K562 (cell line): ENCODE measurements at regions not wholly inside any gene's neighbourhood (a gene's known extent, or its start where the extent isn't known, plus 50 kb on each side); places are given as distances from the start of the nearest gene placed in this dataset.

Experiments
- ATAC-seq: fragments of 200-7000 bp; cut with Tn5 transposase; 3 replicates; pipeline ENCODE4 v1.9.1; 2020; ENCODE audit warnings: moderate library complexity
- BruUV-seq: library from RNA; stranded (reverse); fragments of 400-500 nt; replicated peaks from 2 replicates; lab custom pipeline; 2021; lab: Mats Ljungman, UMichigan
- CTCF ChIA-PET: fragments of 300-600 bp; formaldehyde crosslinking; extraction: SDS; loops from one replicate; lab custom pipeline; 2021; ENCODE audit warnings: low intra/inter-chr PET ratio; lab: Yijun Ruan, JAX
- POLR2A ChIA-PET: fragments of 300-600, 350-650 bp; sonication (Branson Sonifier 250); formaldehyde crosslinking; extraction: SDS; loops from one replicate; lab custom pipeline; 2021; ENCODE audit warnings: antibody characterized with exemption, inconsistent platforms; lab: Yijun Ruan, JAX
- DNase-seq, 4 experiments: peaks; one replicate each; pipeline versions ENCODE4 v3.0.0 to v3.0.0-alpha.2; 2011 to 2018; ENCODE audit warnings: low spot score in 3 of 4, mixed read lengths in 3 of 4; ENCODE audit errors: extremely low read depth in 1 of 4
- FAIRE-seq: peaks from 2 replicates; lab custom pipeline; 2011; peaks lifted over from hg19 to GRCh38; lab: Jason Lieb, UNC
- H2AFZ ChIP-seq: 2 replicates; pipeline ENCODE4 v1.6.0; 2011; ENCODE audit warnings: low read depth, low read length, control low read depth, inconsistent platforms
- H3K27ac ChIP-seq: fragments of 200-600 bp; 3 replicates; pipeline ENCODE4 v1.8.0; 2011; ENCODE audit warnings: low read depth, mild to moderate bottlenecking, control low read depth, inconsistent platforms, low read length, moderate library complexity, mixed read lengths; ENCODE audit errors: extremely low read depth
- H3K27me3 ChIP-seq, 2 experiments: fragments of 300-600 bp in 1 of 2; 2 replicates in 1 of 2; 3 replicates in 1 of 2; pipeline versions ENCODE4 v1.6.0 to v1.8.0; 2011; ENCODE audit warnings: inconsistent platforms in 2 of 2, low read length in 2 of 2, mild to moderate bottlenecking in 1 of 2, mixed read lengths in 1 of 2, moderate library complexity in 1 of 2; ENCODE audit not compliant: control insufficient read depth in 2 of 2, insufficient read depth in 2 of 2
- H3K36me3 ChIP-seq: fragments of 300-600 bp; 3 replicates; pipeline ENCODE4 v1.8.0; 2011; ENCODE audit warnings: mild to moderate bottlenecking, low read length, inconsistent platforms; ENCODE audit not compliant: control insufficient read depth, insufficient read depth
- H3K4me1 ChIP-seq, 2 experiments: fragments of 200-600 bp in 1 of 2; replicated peaks in 1 of 2; 2 replicates in 1 of 2; 3 replicates in 1 of 2; pipeline versions ENCODE4 v1.5.1 to v1.8.0; 2011; ENCODE audit warnings: inconsistent platforms in 2 of 2, low read length in 2 of 2, mild to moderate bottlenecking in 1 of 2, mixed read lengths in 1 of 2, moderate library complexity in 1 of 2; ENCODE audit not compliant: control insufficient read depth in 2 of 2, insufficient read depth in 2 of 2
- H3K4me2 ChIP-seq: 2 replicates; pipeline ENCODE4 v1.6.1; 2011; ENCODE audit warnings: low read length, control low read depth, inconsistent platforms, mixed read lengths; ENCODE audit not compliant: insufficient read depth
- H3K4me3 ChIP-seq: fragments of 200-600 bp; sonication (generic), shearing (Covaris generic); 2 replicates; pipeline ENCODE4 v1.5.1; 2016; ENCODE audit warnings: control low read depth, inconsistent platforms
- H3K79me2 ChIP-seq: fragments of 200-600 bp; 3 replicates; pipeline ENCODE4 v1.8.0; 2011; ENCODE audit warnings: low read length, inconsistent platforms; ENCODE audit not compliant: control insufficient read depth, insufficient read depth
- H3K9ac ChIP-seq, 2 experiments: 2 replicates each; pipeline versions ENCODE4 v1.6.0 to v1.6.1; 2011; ENCODE audit warnings: low read depth in 2 of 2, low read length in 2 of 2, control low read depth in 1 of 2, inconsistent platforms in 1 of 2, mild to moderate bottlenecking in 1 of 2, mixed read lengths in 1 of 2; ENCODE audit not compliant: insufficient read depth in 1 of 2
- H3K9me1 ChIP-seq: one replicate; pipeline ENCODE4 v1.6.0; 2011; ENCODE audit warnings: inconsistent platforms, mild to moderate bottlenecking, low read length, moderate library complexity; ENCODE audit not compliant: control insufficient read depth, insufficient read depth
- H3K9me3 ChIP-seq: replicated peaks from 2 replicates; pipeline ENCODE4 v1.5.1; 2011; ENCODE audit warnings: low read depth, low read length, inconsistent platforms; ENCODE audit not compliant: control insufficient read depth, insufficient read depth
- H4K20me1 ChIP-seq: replicated peaks from 2 replicates; pipeline ENCODE4 v1.6.1; 2011; ENCODE audit warnings: low read length, inconsistent platforms, mixed read lengths; ENCODE audit not compliant: control insufficient read depth, insufficient read depth
- ATF1 ChIP-seq, 2 experiments: fragments of 450-650 bp in 1 of 2; IDR thresholded peaks; 2 replicates each; pipeline ENCODE4 v1.6.1; 2016; ENCODE audit warnings: missing compliant biosample characterization in 1 of 2, missing genetic modification characterization in 1 of 2
- EGR1 ChIP-seq: fragments of 450-650 bp; conservative IDR thresholded peaks from 2 replicates; pipeline ENCODE4 v1.6.1; 2017; ENCODE audit warnings: mild to moderate bottlenecking
- FOSL1 ChIP-seq: fragments of 200-800 bp; sonication (Bioruptor generic); conservative IDR thresholded peaks from 2 replicates; pipeline ENCODE4 v1.6.1; 2016; ENCODE audit warnings: missing genetic modification characterization, missing compliant biosample characterization
- NR1H2 ChIP-seq: sonication (generic); formaldehyde crosslinking; IDR thresholded peaks from 2 replicates; pipeline ENCODE4 v1.4.0; 2020; ENCODE audit warnings: mild to moderate bottlenecking, missing genetic modification reagents
- SMAD4 ChIP-seq: fragments of 250-450 bp; sonication (Bioruptor Pico); conservative IDR thresholded peaks from 2 replicates; pipeline ENCODE4 v1.8.0; 2021; ENCODE audit warnings: inconsistent platforms, mild to moderate bottlenecking, moderate library complexity
- TEAD1 ChIP-seq, 2 experiments: fragments of 450-650 bp in 1 of 2; sonication (generic) in 1 of 2; formaldehyde crosslinking; IDR thresholded peaks; 2 replicates each; pipeline versions ENCODE4 v1.4.0 to v1.8.0; 2020 to 2022; ENCODE audit warnings: mild to moderate bottlenecking in 2 of 2, missing genetic modification reagents in 1 of 2
- TEAD4 ChIP-seq, 2 experiments: sonication (generic) in 1 of 2; formaldehyde crosslinking in 1 of 2; IDR thresholded peaks; 2 replicates each; pipeline versions ENCODE4 v1.6.1 to v1.8.0; 2012 to 2022; ENCODE audit warnings: borderline replicate concordance in 1 of 2, inconsistent platforms in 1 of 2, low read length in 1 of 2, mild to moderate bottlenecking in 1 of 2, missing genetic modification reagents in 1 of 2
- ZNF778 ChIP-seq: fragments of 450-650 bp; formaldehyde crosslinking; IDR thresholded peaks from 2 replicates; pipeline ENCODE4 v1.4.0; 2020; ENCODE audit warnings: mild to moderate bottlenecking, moderate library complexity
- WGBS: fragments of 100-300 bp; shearing (Covaris generic); methylation state at CpG from one replicate; pipeline ENCODE4 v1.1.6; 2016; ENCODE audit warnings: low coverage, mixed read lengths; ENCODE audit not compliant: insufficient coverage; ENCODE audit errors: missing lambda C conversion rate; 5-methylcytosine and 5-hydroxymethylcytosine counted together
- in situ Hi-C: fragments of 300-500 bp; cut with MboI; formaldehyde crosslinking; loops from 4 replicates; pipeline ENCODE4 v1.15.0; 2018; ENCODE audit warnings: inconsistent platforms, mixed read lengths
- intact Hi-C: fragments of 100-400 bp; cut with micrococcal nuclease; formaldehyde crosslinking; loops from 2 replicates; pipeline ENCODE4 v1.14.2; 2022
- TF ChIP-seq, protein P1 (sequence below): fragments of 450-650 bp; IDR thresholded peaks from 2 replicates; pipeline ENCODE4 v1.6.1; 2016
- TF ChIP-seq, protein P2 (sequence below): fragments of 250-450 bp; sonication (Bioruptor Pico); IDR thresholded peaks from 2 replicates; pipeline ENCODE4 v1.5.1; 2021; ENCODE audit warnings: mild to moderate bottlenecking
- TF ChIP-seq, protein P3 (sequence below): fragments of 450-650 bp; formaldehyde crosslinking; IDR thresholded peaks from 2 replicates; pipeline ENCODE4 v1.4.0; 2020; ENCODE audit warnings: mild to moderate bottlenecking
- TF ChIP-seq, protein P4 (sequence below), 3 experiments: IDR thresholded peaks in 2 of 3; conservative IDR thresholded peaks in 1 of 3; 2 replicates each; pipeline ENCODE4 v1.5.1; 2011 to 2012; ENCODE audit warnings: low read length in 3 of 3, mild to moderate bottlenecking in 3 of 3, control low read depth in 2 of 3, improper control_type of control experiment in 1 of 3, inconsistent platforms in 1 of 3, low read depth in 1 of 3, mixed read lengths in 1 of 3, moderate library complexity in 1 of 3; ENCODE audit not compliant: insufficient read depth in 2 of 3
- TF ChIP-seq, protein P5 (sequence below): sonication (generic); formaldehyde crosslinking; IDR thresholded peaks from 2 replicates; pipeline ENCODE4 v1.8.0; 2022; ENCODE audit warnings: mild to moderate bottlenecking, missing genetic modification reagents, borderline replicate concordance
- TF ChIP-seq, protein P6 (sequence below): fragments of 250-450 bp; sonication (Bioruptor Pico); IDR thresholded peaks from 2 replicates; pipeline ENCODE4 v1.4.0; 2020

DNA sequence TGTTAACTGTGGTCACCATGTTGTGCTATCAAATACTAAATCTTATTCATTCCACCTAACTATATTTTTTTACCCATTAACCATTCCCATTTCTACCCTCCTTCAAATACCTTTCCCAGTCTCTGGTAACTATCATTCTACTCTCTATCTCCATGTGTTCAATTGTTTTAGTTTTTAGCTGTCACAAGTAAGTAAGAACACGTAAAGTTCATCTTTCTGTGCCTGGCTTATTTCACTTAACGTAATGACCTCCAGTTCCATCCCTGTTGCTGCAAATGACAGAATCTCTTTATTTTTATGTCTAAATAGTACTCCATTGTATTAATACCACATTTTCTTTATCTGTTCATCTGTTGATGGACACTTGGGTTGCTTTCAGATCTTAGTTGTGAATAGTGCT is 485.1 kb upstream of the CD180 start:
- ATAC-seq (no peak), FAIRE-seq (no peak), DNase-seq (no peak)
- intact Hi-C loops = no loop called here
- Histone ChIP-seq H2AFZ (no peak overlapping the region), H3K27ac (no peak overlapping the region), H3K27me3 (no peaks in the 10 kb centered on the region), H3K36me3 (no peaks in the 10 kb centered on the region), H3K4me1 (no peaks in the 10 kb centered on the region), H3K79me2 (no peaks in the 10 kb centered on the region), H3K4me3 (no peak overlapping the region), H3K9me1 (no peaks in the 10 kb centered on the region), H3K9me3 (no peaks in the 10 kb centered on the region), H3K9ac (no peak overlapping the region), H4K20me1 (no peaks in the 10 kb centered on the region), H3K4me2 (no peak overlapping the region)
- ChIA-PET POLR2A (no interaction called here), CTCF (no interaction called here)
- 0% methylated on average over 2 of the region's 2 CpGs for WGBS
- BruUV-seq = no TSS peak
- in situ Hi-C loops = no loop called here
- TF ChIP-seq TEAD4 (IDR thresholded peaks at IDR 0.05; ENCODE audit: low read length) = no peak
- no peak for TF ChIP-seq TEAD4 (CRISPR knock-in tag; IDR thresholded peaks at IDR 0.05; ENCODE audit: borderline replicate concordance)
- TF ChIP-seq, protein P1, sequence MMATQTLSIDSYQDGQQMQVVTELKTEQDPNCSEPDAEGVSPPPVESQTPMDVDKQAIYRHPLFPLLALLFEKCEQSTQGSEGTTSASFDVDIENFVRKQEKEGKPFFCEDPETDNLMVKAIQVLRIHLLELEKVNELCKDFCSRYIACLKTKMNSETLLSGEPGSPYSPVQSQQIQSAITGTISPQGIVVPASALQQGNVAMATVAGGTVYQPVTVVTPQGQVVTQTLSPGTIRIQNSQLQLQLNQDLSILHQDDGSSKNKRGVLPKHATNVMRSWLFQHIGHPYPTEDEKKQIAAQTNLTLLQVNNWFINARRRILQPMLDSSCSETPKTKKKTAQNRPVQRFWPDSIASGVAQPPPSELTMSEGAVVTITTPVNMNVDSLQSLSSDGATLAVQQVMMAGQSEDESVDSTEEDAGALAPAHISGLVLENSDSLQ = no peak
- TF ChIP-seq, protein P2, sequence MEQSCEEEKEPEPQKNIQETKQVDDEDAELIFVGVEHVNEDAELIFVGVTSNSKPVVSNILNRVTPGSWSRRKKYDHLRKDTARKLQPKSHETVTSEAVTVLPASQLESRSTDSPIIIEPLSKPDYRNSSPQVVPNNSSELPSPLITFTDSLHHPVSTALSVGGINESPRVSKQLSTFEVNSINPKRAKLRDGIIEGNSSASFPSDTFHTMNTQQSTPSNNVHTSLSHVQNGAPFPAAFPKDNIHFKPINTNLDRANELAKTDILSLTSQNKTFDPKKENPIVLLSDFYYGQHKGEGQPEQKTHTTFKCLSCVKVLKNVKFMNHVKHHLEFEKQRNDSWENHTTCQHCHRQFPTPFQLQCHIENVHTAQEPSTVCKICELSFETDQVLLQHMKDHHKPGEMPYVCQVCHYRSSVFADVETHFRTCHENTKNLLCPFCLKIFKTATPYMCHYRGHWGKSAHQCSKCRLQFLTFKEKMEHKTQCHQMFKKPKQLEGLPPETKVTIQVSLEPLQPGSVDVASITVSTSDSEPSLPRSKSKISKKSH = no peak
- no peak for TF ChIP-seq ATF1 (CRISPR knock-in tag; IDR thresholded peaks at IDR 0.05)
- no peak for TF ChIP-seq ATF1 (tag; IDR thresholded peaks at IDR 0.05)
- TF ChIP-seq, protein P3, sequence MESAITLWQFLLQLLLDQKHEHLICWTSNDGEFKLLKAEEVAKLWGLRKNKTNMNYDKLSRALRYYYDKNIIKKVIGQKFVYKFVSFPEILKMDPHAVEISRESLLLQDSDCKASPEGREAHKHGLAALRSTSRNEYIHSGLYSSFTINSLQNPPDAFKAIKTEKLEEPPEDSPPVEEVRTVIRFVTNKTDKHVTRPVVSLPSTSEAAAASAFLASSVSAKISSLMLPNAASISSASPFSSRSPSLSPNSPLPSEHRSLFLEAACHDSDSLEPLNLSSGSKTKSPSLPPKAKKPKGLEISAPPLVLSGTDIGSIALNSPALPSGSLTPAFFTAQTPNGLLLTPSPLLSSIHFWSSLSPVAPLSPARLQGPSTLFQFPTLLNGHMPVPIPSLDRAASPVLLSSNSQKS (CRISPR knock-in tag) = no peak
- no peak for TF ChIP-seq ZNF778
- no peak for TF ChIP-seq FOSL1
- no peak for TF ChIP-seq NR1H2 (CRISPR knock-in tag)
- TF ChIP-seq, protein P4, sequence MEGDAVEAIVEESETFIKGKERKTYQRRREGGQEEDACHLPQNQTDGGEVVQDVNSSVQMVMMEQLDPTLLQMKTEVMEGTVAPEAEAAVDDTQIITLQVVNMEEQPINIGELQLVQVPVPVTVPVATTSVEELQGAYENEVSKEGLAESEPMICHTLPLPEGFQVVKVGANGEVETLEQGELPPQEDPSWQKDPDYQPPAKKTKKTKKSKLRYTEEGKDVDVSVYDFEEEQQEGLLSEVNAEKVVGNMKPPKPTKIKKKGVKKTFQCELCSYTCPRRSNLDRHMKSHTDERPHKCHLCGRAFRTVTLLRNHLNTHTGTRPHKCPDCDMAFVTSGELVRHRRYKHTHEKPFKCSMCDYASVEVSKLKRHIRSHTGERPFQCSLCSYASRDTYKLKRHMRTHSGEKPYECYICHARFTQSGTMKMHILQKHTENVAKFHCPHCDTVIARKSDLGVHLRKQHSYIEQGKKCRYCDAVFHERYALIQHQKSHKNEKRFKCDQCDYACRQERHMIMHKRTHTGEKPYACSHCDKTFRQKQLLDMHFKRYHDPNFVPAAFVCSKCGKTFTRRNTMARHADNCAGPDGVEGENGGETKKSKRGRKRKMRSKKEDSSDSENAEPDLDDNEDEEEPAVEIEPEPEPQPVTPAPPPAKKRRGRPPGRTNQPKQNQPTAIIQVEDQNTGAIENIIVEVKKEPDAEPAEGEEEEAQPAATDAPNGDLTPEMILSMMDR (IDR thresholded peaks at IDR 0.05 in 2 of 3, conservative IDR thresholded peaks at IDR 0.05 in 1 of 3; ENCODE audit: insufficient read depth in 2 of 3, low read depth in 1 of 3, low read length in 3 of 3) = no peak
- no peak for TF ChIP-seq TEAD1 (CRISPR knock-in tag; IDR thresholded peaks at IDR 0.05)
- TF ChIP-seq SMAD4 (CRISPR knock-in tag) = no peak
- no peak for TF ChIP-seq EGR1
- TF ChIP-seq, protein P5, sequence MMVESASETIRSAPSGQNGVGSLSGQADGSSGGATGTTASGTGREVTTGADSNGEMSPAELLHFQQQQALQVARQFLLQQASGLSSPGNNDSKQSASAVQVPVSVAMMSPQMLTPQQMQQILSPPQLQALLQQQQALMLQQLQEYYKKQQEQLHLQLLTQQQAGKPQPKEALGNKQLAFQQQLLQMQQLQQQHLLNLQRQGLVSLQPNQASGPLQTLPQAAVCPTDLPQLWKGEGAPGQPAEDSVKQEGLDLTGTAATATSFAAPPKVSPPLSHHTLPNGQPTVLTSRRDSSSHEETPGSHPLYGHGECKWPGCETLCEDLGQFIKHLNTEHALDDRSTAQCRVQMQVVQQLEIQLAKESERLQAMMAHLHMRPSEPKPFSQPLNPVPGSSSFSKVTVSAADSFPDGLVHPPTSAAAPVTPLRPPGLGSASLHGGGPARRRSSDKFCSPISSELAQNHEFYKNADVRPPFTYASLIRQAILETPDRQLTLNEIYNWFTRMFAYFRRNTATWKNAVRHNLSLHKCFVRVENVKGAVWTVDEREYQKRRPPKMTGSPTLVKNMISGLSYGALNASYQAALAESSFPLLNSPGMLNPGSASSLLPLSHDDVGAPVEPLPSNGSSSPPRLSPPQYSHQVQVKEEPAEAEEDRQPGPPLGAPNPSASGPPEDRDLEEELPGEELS (CRISPR knock-in tag) = no peak
- TF ChIP-seq, protein P6, sequence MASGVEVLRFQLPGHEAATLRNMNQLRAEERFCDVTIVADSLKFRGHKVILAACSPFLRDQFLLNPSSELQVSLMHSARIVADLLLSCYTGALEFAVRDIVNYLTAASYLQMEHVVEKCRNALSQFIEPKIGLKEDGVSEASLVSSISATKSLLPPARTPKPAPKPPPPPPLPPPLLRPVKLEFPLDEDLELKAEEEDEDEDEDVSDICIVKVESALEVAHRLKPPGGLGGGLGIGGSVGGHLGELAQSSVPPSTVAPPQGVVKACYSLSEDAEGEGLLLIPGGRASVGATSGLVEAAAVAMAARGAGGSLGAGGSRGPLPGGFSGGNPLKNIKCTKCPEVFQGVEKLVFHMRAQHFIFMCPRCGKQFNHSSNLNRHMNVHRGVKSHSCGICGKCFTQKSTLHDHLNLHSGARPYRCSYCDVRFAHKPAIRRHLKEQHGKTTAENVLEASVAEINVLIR (CRISPR knock-in tag) = no peak
